ENCODE measurements at regions not wholly inside any gene's neighbourhood (a gene's known extent, or its start where the extent isn't known, plus 50 kb on each side); places are given as distances from the start of the nearest gene placed in this dataset.

DNA sequence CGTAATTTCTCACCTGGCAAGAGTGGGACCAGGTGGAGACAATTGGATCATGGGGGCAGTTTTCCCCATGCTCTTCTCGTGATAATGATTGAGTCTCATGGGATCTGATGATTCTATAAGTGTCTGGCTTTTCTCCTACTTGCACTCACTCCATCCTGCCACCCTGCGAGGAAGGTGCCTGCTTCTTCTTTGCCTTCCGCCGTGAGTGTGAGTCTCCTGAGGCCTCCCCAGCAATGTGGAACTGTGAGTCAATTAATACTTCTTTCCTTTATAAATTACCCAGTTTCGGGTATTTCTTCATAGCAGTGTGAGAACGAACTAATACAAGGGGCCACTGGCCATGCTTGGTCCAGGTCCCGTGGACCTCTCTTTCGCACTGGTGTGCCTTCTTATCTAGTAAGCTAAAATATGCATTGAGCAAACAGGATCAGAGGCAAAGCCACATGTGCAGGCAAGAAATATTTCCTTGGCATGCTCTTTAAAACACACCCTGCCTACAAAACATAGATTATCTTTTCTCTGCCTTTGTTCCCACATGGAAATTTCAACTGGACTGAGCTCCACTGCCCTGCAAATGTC, 821.1 kb downstream of the TRIB2 start:
- TF ChIP-seq EZH2phosphoT487 (IDR thresholded peaks at IDR 0.05; ENCODE audit: insufficient read depth, low read depth), result no peak
- no peak for TF ChIP-seq EZH2 (IDR thresholded peaks at IDR 0.05; ENCODE audit: insufficient read depth, poor library complexity, severe bottlenecking)
- H3K27ac ChIP-seq, result no peak overlapping the region
- no peaks in the 10 kb centered on the region for H3K36me3 ChIP-seq (ENCODE audit: low read depth)
- in situ Hi-C loops (cut with MboI), result no loop called here
- no peaks in the 10 kb centered on the region for H3K9me3 ChIP-seq (ENCODE audit: low read depth)
- H3K27me3 ChIP-seq (replicated peaks; ENCODE audit: insufficient read depth), result no peaks in the 10 kb centered on the region
- H3K4me3 ChIP-seq, result no peak overlapping the region
- no peaks in the 10 kb centered on the region for H3K9me2 ChIP-seq (ENCODE audit: insufficient read depth)
- 5 to 11% methylated on average over 9 of the region's 9 CpGs for WGBS, 2 experiments (ENCODE audit: low coverage in 1 of 2, low lambda C conversion rate in 2 of 2, missing lambda C conversion rate in 2 of 2)
- no peaks in the 10 kb centered on the region for H4K20me1 ChIP-seq (ENCODE audit: insufficient read depth)
- no peaks in the 10 kb centered on the region for H3K79me2 ChIP-seq (ENCODE audit: insufficient read depth)
- no peak overlapping the region for H2AFZ ChIP-seq
- no peak overlapping the region for H3K9ac ChIP-seq
- no peak overlapping the region for H3K4me2 ChIP-seq (ENCODE audit: unreplicated experiment)
- no peak for DNase-seq
- H3F3A ChIP-seq (ENCODE audit: insufficient read depth), result no peaks in the 10 kb centered on the region
- H3K4me1 ChIP-seq (ENCODE audit: insufficient read depth), result no peaks in the 10 kb centered on the region

DNA sequence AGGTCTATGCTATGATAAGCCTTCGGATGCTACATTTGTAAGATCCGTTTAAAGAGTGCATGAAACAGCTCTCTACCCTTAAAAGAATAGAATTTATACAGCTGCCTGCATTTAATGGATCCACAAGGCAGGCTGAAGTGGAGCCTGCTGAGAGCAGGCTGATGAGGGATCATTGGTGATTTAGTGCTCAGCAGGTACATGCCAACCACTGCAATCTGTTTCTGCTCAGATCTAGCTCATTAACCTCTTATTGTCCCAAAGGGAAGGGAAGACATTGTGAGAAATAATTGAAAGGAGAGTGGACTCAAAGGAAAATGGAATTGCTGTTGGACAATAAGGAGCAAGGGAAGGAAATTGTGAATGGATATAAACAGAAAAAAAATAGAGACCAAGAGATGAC, 822.6 kb downstream of the TRIB2 start:
- no peak for DNase-seq
- Histone ChIP-seq H3K4me3 (no peak overlapping the region), H3K79me2 (ENCODE audit: insufficient read depth) (no peaks in the 10 kb centered on the region), H3K9ac (no peak overlapping the region), H3K4me2 (ENCODE audit: unreplicated experiment) (no peak overlapping the region), H4K20me1 (ENCODE audit: insufficient read depth) (no peaks in the 10 kb centered on the region), H2AFZ (no peak overlapping the region), H3K36me3 (ENCODE audit: low read depth) (no peaks in the 10 kb centered on the region), H3K27me3 (replicated peaks; ENCODE audit: insufficient read depth) (no peaks in the 10 kb centered on the region), H3F3A (ENCODE audit: insufficient read depth) (no peaks in the 10 kb centered on the region), H3K9me3 (ENCODE audit: low read depth) (no peaks in the 10 kb centered on the region), H3K9me2 (ENCODE audit: insufficient read depth) (no peaks in the 10 kb centered on the region), H3K27ac (no peak overlapping the region), H3K4me1 (ENCODE audit: insufficient read depth) (no peaks in the 10 kb centered on the region)
- no peak for TF ChIP-seq EZH2phosphoT487 (IDR thresholded peaks at IDR 0.05; ENCODE audit: insufficient read depth, low read depth)
- no peak for TF ChIP-seq EZH2 (IDR thresholded peaks at IDR 0.05; ENCODE audit: insufficient read depth, poor library complexity, severe bottlenecking)
- in situ Hi-C loops (cut with MboI), result no loop called here
- WGBS, 2 experiments (ENCODE audit: low coverage in 1 of 2, low lambda C conversion rate in 2 of 2, missing lambda C conversion rate in 2 of 2), result 4 to 9% methylated on average over 2 of the region's 2 CpGs

DNA sequence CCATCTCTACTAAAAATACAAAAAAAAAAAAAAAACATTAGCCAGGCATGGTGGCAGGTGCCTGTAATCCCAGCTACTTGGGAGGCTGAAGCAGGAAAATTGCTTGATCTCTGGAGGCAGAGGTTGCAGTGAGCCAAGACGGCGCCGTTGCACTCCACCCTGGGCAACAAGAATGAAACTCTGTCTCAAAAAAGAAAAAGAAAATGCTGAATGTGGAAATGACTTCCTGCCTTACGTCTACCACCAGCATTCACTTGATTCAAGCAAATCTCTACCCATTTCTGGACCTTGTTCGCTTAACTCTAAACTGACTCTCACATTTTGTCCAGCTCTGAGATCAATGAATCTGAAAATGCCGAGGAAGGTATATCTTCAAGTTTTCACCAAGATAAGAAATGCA, 825.3 kb downstream of the TRIB2 start:
- no peak overlapping the region for H3K4me2 ChIP-seq (ENCODE audit: unreplicated experiment)
- no peaks in the 10 kb centered on the region for H3K36me3 ChIP-seq (ENCODE audit: low read depth)
- H3K9me3 ChIP-seq (ENCODE audit: low read depth), result no peaks in the 10 kb centered on the region
- no peak for TF ChIP-seq EZH2phosphoT487 (IDR thresholded peaks at IDR 0.05; ENCODE audit: insufficient read depth, low read depth)
- no peak for TF ChIP-seq EZH2 (IDR thresholded peaks at IDR 0.05; ENCODE audit: insufficient read depth, poor library complexity, severe bottlenecking)
- H3K79me2 ChIP-seq (ENCODE audit: insufficient read depth), result no peaks in the 10 kb centered on the region
- no peak overlapping the region for H3K27ac ChIP-seq
- no peak for DNase-seq
- WGBS, 2 experiments (ENCODE audit: low coverage in 1 of 2, low lambda C conversion rate in 2 of 2, missing lambda C conversion rate in 2 of 2), result 18 to 25% methylated on average over 6 of the region's 6 CpGs
- H4K20me1 ChIP-seq (ENCODE audit: insufficient read depth), result no peaks in the 10 kb centered on the region
- no peak overlapping the region for H3K4me3 ChIP-seq
- in situ Hi-C loops (cut with MboI), result no loop called here
- H3K4me1 ChIP-seq (ENCODE audit: insufficient read depth), result no peaks in the 10 kb centered on the region
- H2AFZ ChIP-seq, result no peak overlapping the region
- no peaks in the 10 kb centered on the region for H3K27me3 ChIP-seq (replicated peaks; ENCODE audit: insufficient read depth)
- no peaks in the 10 kb centered on the region for H3K9me2 ChIP-seq (ENCODE audit: insufficient read depth)
- H3K9ac ChIP-seq, result no peak overlapping the region
- H3F3A ChIP-seq (ENCODE audit: insufficient read depth), result no peaks in the 10 kb centered on the region

DNA sequence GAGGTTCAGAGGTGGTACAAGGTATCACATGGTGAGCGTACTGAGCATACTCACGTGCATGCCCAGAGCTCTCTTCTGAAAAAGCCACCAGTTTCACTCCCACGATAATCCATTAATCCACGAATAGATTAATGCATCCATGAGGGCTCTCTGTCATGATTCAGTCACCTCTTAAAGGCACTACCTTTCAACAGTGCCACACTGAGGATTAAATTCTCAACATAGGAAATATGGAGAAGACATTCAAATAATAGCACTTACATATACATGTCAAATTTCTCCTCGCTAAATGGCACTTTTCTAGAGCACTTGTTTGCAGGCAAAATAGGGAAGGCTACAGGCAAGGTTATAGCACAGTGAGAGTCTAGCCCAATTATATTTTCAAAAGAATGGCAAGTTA, 825.9 kb downstream of the TRIB2 start:
- Histone ChIP-seq H3K79me2 (ENCODE audit: insufficient read depth) (no peaks in the 10 kb centered on the region), H3K9me2 (ENCODE audit: insufficient read depth) (no peaks in the 10 kb centered on the region), H3K27me3 (replicated peaks; ENCODE audit: insufficient read depth) (no peaks in the 10 kb centered on the region), H3K4me2 (ENCODE audit: unreplicated experiment) (no peak overlapping the region), H4K20me1 (ENCODE audit: insufficient read depth) (no peaks in the 10 kb centered on the region), H2AFZ (no peak overlapping the region), H3K4me3 (no peak overlapping the region), H3K9ac (no peak overlapping the region), H3K9me3 (ENCODE audit: low read depth) (no peaks in the 10 kb centered on the region), H3F3A (ENCODE audit: insufficient read depth) (no peaks in the 10 kb centered on the region), H3K4me1 (ENCODE audit: insufficient read depth) (no peaks in the 10 kb centered on the region), H3K27ac (no peak overlapping the region), H3K36me3 (ENCODE audit: low read depth) (no peaks in the 10 kb centered on the region)
- in situ Hi-C loops (cut with MboI), result no loop called here
- DNase-seq, result no peak
- TF ChIP-seq EZH2phosphoT487 (IDR thresholded peaks at IDR 0.05; ENCODE audit: insufficient read depth, low read depth), result no peak
- no peak for TF ChIP-seq EZH2 (IDR thresholded peaks at IDR 0.05; ENCODE audit: insufficient read depth, poor library complexity, severe bottlenecking)
- WGBS, 2 experiments (ENCODE audit: low coverage in 1 of 2, low lambda C conversion rate in 2 of 2, missing lambda C conversion rate in 2 of 2), result 17 to 27% methylated on average over 5 of the region's 5 CpGs

DNA sequence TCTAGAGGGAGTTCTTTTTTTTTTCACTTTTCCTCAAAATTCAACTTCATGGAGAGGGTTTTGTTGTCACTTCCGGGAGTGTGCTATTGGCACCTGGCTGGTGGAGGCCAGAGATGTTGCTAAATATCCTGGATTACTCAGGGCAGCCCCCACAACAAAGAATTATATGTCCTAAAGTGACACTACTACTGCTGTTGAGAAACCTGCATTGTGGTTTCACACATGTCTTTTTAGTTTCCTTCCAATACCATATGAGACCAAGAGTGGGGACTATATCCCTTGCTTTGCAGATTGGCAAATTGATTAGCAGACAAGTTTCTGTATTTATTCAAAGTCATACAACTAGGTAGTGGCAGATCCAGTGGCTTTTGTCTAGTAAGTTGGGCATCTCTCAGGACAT, 826.8 kb downstream of the TRIB2 start:
- Histone ChIP-seq H3K9me3 (ENCODE audit: low read depth) (no peaks in the 10 kb centered on the region), H2AFZ (no peak overlapping the region), H3F3A (ENCODE audit: insufficient read depth) (no peaks in the 10 kb centered on the region), H3K9me2 (ENCODE audit: insufficient read depth) (no peaks in the 10 kb centered on the region), H3K36me3 (ENCODE audit: low read depth) (no peaks in the 10 kb centered on the region), H3K4me2 (ENCODE audit: unreplicated experiment) (no peak overlapping the region), H3K4me1 (ENCODE audit: insufficient read depth) (no peaks in the 10 kb centered on the region), H4K20me1 (ENCODE audit: insufficient read depth) (no peaks in the 10 kb centered on the region), H3K27me3 (replicated peaks; ENCODE audit: insufficient read depth) (no peaks in the 10 kb centered on the region), H3K4me3 (no peak overlapping the region), H3K27ac (no peak overlapping the region), H3K9ac (no peak overlapping the region), H3K79me2 (ENCODE audit: insufficient read depth) (no peaks in the 10 kb centered on the region)
- no peak for TF ChIP-seq EZH2phosphoT487 (IDR thresholded peaks at IDR 0.05; ENCODE audit: insufficient read depth, low read depth)
- no peak for TF ChIP-seq EZH2 (IDR thresholded peaks at IDR 0.05; ENCODE audit: insufficient read depth, poor library complexity, severe bottlenecking)
- 0 to 4% methylated on average over 1 of the region's 1 CpG for WGBS, 2 experiments (ENCODE audit: low coverage in 1 of 2, low lambda C conversion rate in 2 of 2, missing lambda C conversion rate in 2 of 2)
- DNase-seq, result no peak
- in situ Hi-C loops (cut with MboI), result no loop called here

Measured in GM23248 (cell line).